ENCODE measurements at regions not wholly inside any gene's neighbourhood (a gene's known extent, or its start where the extent isn't known, plus 50 kb on each side); places are given as distances from the start of the nearest gene placed in this dataset.
"Not testable (repeated sequence)": the region's sequence is repeated elsewhere in the genome, so short reads cannot be mapped to it uniquely, and the experiment has no call there.

GRCh38 chr6:140379919-140380318, 1005.5 kb upstream of the CITED2 start:
- TF ChIP-seq CTCF (IDR thresholded peaks at IDR 0.05; ENCODE audit: insufficient read depth, low read depth, low read length, missing control alignments), result no peak
- no peak for DNase-seq (ENCODE audit: low read depth)

GRCh38 chr6:140376209-140376608, 1001.8 kb upstream of the CITED2 start:
- no peak for DNase-seq (ENCODE audit: low read depth)
- no peak for TF ChIP-seq CTCF (IDR thresholded peaks at IDR 0.05; ENCODE audit: insufficient read depth, low read depth, low read length, missing control alignments)
- no peak overlapping the region for H3K4me3 ChIP-seq (ENCODE audit: low read depth, low read length)

More at GRCh38 chr6:140379919-140380318, 1005.5 kb upstream of the CITED2 start:
- no peak overlapping the region for H3K4me3 ChIP-seq (ENCODE audit: low read depth, low read length)

- DNase-seq (ENCODE audit: low read depth); H3K4me3 ChIP-seq (ENCODE audit: low read depth, low read length): not testable (repeated sequence)
Observed at GRCh38 chr6:140373728-140374127, 999.3 kb upstream of the CITED2 start.

GRCh38 chr6:140372064-140372463, 997.6 kb upstream of the CITED2 start:
- no peak for TF ChIP-seq CTCF (IDR thresholded peaks at IDR 0.05; ENCODE audit: insufficient read depth, low read depth, low read length, missing control alignments)
- no peak overlapping the region for H3K4me3 ChIP-seq (ENCODE audit: low read depth, low read length)
- DNase-seq (ENCODE audit: low read depth), result no peak

- DNase-seq (ENCODE audit: low read depth), result no peak
- TF ChIP-seq CTCF (IDR thresholded peaks at IDR 0.05; ENCODE audit: insufficient read depth, low read depth, low read length, missing control alignments), result no peak
- H3K4me3 ChIP-seq (ENCODE audit: low read depth, low read length), result no peak overlapping the region
Observed at GRCh38 chr6:140370976-140371870, 996.8 kb upstream of the CITED2 start.

GRCh38 chr6:140370441-140370840, 996.0 kb upstream of the CITED2 start:
- TF ChIP-seq CTCF (IDR thresholded peaks at IDR 0.05; ENCODE audit: insufficient read depth, low read depth, low read length, missing control alignments), result no peak
- no peak for DNase-seq (ENCODE audit: low read depth)
- H3K4me3 ChIP-seq (ENCODE audit: low read depth, low read length), result no peak overlapping the region

GRCh38 chr6:140366991-140367390, 992.5 kb upstream of the CITED2 start:
- DNase-seq (ENCODE audit: low read depth), result no peak
- TF ChIP-seq CTCF (IDR thresholded peaks at IDR 0.05; ENCODE audit: insufficient read depth, low read depth, low read length, missing control alignments), result no peak
- no peak overlapping the region for H3K4me3 ChIP-seq (ENCODE audit: low read depth, low read length)

Data from GM12865 (cell line).